ENCODE measurements at regions not wholly inside any gene's neighbourhood (a gene's known extent, or its start where the extent isn't known, plus 50 kb on each side); places are given as distances from the start of the nearest gene placed in this dataset.

GRCh38 chr17:53270936-53271335 is 551.8 kb upstream of the KIF2B start:
- Mint-ChIP-seq H3K27ac (no peak overlapping the region), H3K4me3 (no peak overlapping the region), H3K4me1 (ENCODE audit: low read depth) (no peaks in the 10 kb centered on the region), H3K36me3 (ENCODE audit: low read depth) (no peaks in the 10 kb centered on the region), H3K27me3 (no peaks in the 10 kb centered on the region), H3K9me3 (no peaks in the 10 kb centered on the region)
- ChIA-PET POLR2A (no interaction called here), CTCF (no interaction called here)
- ATAC-seq (no peak), DNase-seq (no peak)
- intact Hi-C loops (cut with micrococcal nuclease), result no loop called here
- TF ChIP-seq, protein P1, sequence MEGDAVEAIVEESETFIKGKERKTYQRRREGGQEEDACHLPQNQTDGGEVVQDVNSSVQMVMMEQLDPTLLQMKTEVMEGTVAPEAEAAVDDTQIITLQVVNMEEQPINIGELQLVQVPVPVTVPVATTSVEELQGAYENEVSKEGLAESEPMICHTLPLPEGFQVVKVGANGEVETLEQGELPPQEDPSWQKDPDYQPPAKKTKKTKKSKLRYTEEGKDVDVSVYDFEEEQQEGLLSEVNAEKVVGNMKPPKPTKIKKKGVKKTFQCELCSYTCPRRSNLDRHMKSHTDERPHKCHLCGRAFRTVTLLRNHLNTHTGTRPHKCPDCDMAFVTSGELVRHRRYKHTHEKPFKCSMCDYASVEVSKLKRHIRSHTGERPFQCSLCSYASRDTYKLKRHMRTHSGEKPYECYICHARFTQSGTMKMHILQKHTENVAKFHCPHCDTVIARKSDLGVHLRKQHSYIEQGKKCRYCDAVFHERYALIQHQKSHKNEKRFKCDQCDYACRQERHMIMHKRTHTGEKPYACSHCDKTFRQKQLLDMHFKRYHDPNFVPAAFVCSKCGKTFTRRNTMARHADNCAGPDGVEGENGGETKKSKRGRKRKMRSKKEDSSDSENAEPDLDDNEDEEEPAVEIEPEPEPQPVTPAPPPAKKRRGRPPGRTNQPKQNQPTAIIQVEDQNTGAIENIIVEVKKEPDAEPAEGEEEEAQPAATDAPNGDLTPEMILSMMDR (IDR thresholded peaks at IDR 0.05), result no peak

DNA sequence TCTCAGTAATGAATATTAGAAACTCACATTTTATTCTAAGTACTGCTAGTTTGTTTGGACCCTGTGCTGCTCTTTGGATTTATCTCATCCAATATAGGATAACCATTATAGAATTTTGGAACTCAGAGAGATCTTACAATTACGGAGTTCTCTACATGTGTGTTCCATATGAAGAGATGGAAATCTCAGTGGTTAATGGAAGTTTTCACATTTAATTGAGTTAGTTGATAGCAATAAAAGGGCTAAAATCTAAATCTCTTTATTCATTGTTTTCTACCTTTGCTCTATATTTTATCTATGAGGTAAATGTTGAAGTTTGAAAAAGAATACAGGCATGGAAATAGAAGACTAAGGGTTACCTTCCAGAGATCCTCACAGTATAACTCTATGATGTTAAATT is 558.0 kb upstream of the KIF2B start:
- intact Hi-C loops (cut with micrococcal nuclease), result no loop called here
- no peaks in the 10 kb centered on the region for H3K4me1 Mint-ChIP-seq (ENCODE audit: low read depth)
- CTCF ChIA-PET, result no interaction called here
- H3K27ac Mint-ChIP-seq, result no peak overlapping the region
- TF ChIP-seq, protein P1 (IDR thresholded peaks at IDR 0.05), result no peak
- H3K4me3 Mint-ChIP-seq, result no peak overlapping the region
- ATAC-seq (no peak), DNase-seq (no peak)
- H3K9me3 Mint-ChIP-seq, result peaks cover 7% of the 10 kb centered on the region
- POLR2A ChIA-PET, result no interaction called here
- no peaks in the 10 kb centered on the region for H3K36me3 Mint-ChIP-seq (ENCODE audit: low read depth)
- H3K27me3 Mint-ChIP-seq, result no peaks in the 10 kb centered on the region

- no peak overlapping the region for H3K4me3 Mint-ChIP-seq
- ChIA-PET CTCF (no interaction called here), POLR2A (no interaction called here)
- no peak overlapping the region for H3K27ac Mint-ChIP-seq
- H3K27me3 Mint-ChIP-seq, result no peaks in the 10 kb centered on the region
- no peaks in the 10 kb centered on the region for H3K36me3 Mint-ChIP-seq (ENCODE audit: low read depth)
- intact Hi-C loops (cut with micrococcal nuclease), result no loop called here
- ATAC-seq (no peak), DNase-seq (no peak)
- peaks cover 5% of the 10 kb centered on the region for H3K9me3 Mint-ChIP-seq
- no peaks in the 10 kb centered on the region for H3K4me1 Mint-ChIP-seq (ENCODE audit: low read depth)
- TF ChIP-seq, protein P1 (IDR thresholded peaks at IDR 0.05), result no peak
Observed at GRCh38 chr17:53253956-53254597, 568.6 kb upstream of the KIF2B start.

GRCh38 chr17:53249036-53249435 is 573.7 kb upstream of the KIF2B start:
- Mint-ChIP-seq H3K27me3 (no peaks in the 10 kb centered on the region), H3K4me1 (ENCODE audit: low read depth) (no peaks in the 10 kb centered on the region), H3K36me3 (ENCODE audit: low read depth) (no peaks in the 10 kb centered on the region), H3K9me3 (peaks cover 4% of the 10 kb centered on the region), H3K4me3 (no peak overlapping the region), H3K27ac (no peak overlapping the region)
- ChIA-PET CTCF (no interaction called here), POLR2A (no interaction called here)
- DNase-seq, result no peak
- intact Hi-C loops (cut with micrococcal nuclease), result no loop called here
- ATAC-seq, result no peak
- TF ChIP-seq, protein P1 (IDR thresholded peaks at IDR 0.05), result no peak

GRCh38 chr17:53234138-53234537 is 588.6 kb upstream of the KIF2B start:
- intact Hi-C loops (cut with micrococcal nuclease), result no loop called here
- ChIA-PET CTCF (no interaction called here), POLR2A (no interaction called here)
- H3K4me3 Mint-ChIP-seq, result no peak overlapping the region
- H3K36me3 Mint-ChIP-seq (ENCODE audit: low read depth), result no peaks in the 10 kb centered on the region
- TF ChIP-seq, protein P1 (IDR thresholded peaks at IDR 0.05), result no peak
- no peaks in the 10 kb centered on the region for H3K27me3 Mint-ChIP-seq
- no peak overlapping the region for H3K27ac Mint-ChIP-seq
- ATAC-seq (no peak), DNase-seq (no peak)
- no peaks in the 10 kb centered on the region for H3K4me1 Mint-ChIP-seq (ENCODE audit: low read depth)
- peaks cover 21% of the 10 kb centered on the region for H3K9me3 Mint-ChIP-seq

Data from activated CD8-positive, alpha-beta T cell treated with anti-CD3 and anti-CD28 coated beads for 36 hours (primary cell).